ENCODE measurements at regions not wholly inside any gene's neighbourhood (a gene's known extent, or its start where the extent isn't known, plus 50 kb on each side); places are given as distances from the start of the nearest gene placed in this dataset.

GRCh38 chr17:74027444-74027843, 176.0 kb upstream of the RPL38 start:
- no peak for DNase-seq

- DNase-seq: no peak
Observed at GRCh38 chr17:74028354-74029116, 174.9 kb upstream of the RPL38 start.

GRCh38 chr17:74031316-74032090, 172.0 kb upstream of the RPL38 start:
- no peak for DNase-seq

GRCh38 chr17:74032222-74032621, 171.3 kb upstream of the RPL38 start:
- DNase-seq: no peak

- DNase-seq: peak; percentile 45
Observed at GRCh38 chr17:74037320-74037719, 166.2 kb upstream of the RPL38 start.

GRCh38 chr17:74040291-74040690, 163.2 kb upstream of the RPL38 start:
- no peak for DNase-seq

GRCh38 chr17:74040729-74041128, 162.7 kb upstream of the RPL38 start:
- no peak for DNase-seq

- no peak for DNase-seq
Observed at GRCh38 chr17:74041869-74042640, 161.4 kb upstream of the RPL38 start.

GRCh38 chr17:74042744-74043486, 160.6 kb upstream of the RPL38 start:
- peak; percentile 95 for DNase-seq

GRCh38 chr17:74043976-74044375, 159.5 kb upstream of the RPL38 start:
- DNase-seq: no peak

GRCh38 chr17:74045608-74046280, 157.7 kb upstream of the RPL38 start:
- peak; percentile 73 for DNase-seq

- no peak for DNase-seq
Observed at GRCh38 chr17:74049167-74049966, 154.1 kb upstream of the RPL38 start.

GRCh38 chr17:74049967-74050458, 153.5 kb upstream of the RPL38 start:
- DNase-seq: no peak

- no peak for DNase-seq
Observed at GRCh38 chr17:74051348-74051747, 152.1 kb upstream of the RPL38 start.

GRCh38 chr17:74052993-74053711, 150.3 kb upstream of the RPL38 start:
- DNase-seq: no peak

GRCh38 chr17:74053712-74054078, 149.8 kb upstream of the RPL38 start:
- DNase-seq: no peak

- no peak for DNase-seq
Observed at GRCh38 chr17:74054249-74054648, 149.2 kb upstream of the RPL38 start.

- no peak for DNase-seq
Observed at GRCh38 chr17:74055508-74056160, 147.8 kb upstream of the RPL38 start.

GRCh38 chr17:74059479-74060240, 143.8 kb upstream of the RPL38 start:
- peak; percentile 88 for DNase-seq

Data from DMS53 (cell line).